ENCODE measurements at regions not wholly inside any gene's neighbourhood (a gene's known extent, or its start where the extent isn't known, plus 50 kb on each side); places are given as distances from the start of the nearest gene placed in this dataset.
"Not testable (repeated sequence)": the region's sequence is repeated elsewhere in the genome, so short reads cannot be mapped to it uniquely, and the experiment has no call there.

GRCh38 chr4:158122501-158122900, 50.3 kb downstream of the GASK1B start:
- Histone ChIP-seq H3K27me3 (replicated peaks; ENCODE audit: control insufficient read depth, insufficient read depth, low read length) (no peaks in the 10 kb centered on the region), H3K36me3 (ENCODE audit: control insufficient read depth, insufficient read depth, low read length) (no peaks in the 10 kb centered on the region), H3K4me3 (replicated peaks; ENCODE audit: low read depth, low read length) (no peak overlapping the region)
- no peak for TF ChIP-seq CTCF (IDR thresholded peaks at IDR 0.05; ENCODE audit: insufficient read depth, low read length, poor library complexity, severe bottlenecking)
- DNase-seq (ENCODE audit: extremely low read depth, insufficient read length), result no peak

- Histone ChIP-seq H3K36me3 (ENCODE audit: control insufficient read depth, insufficient read depth, low read length) (no peaks in the 10 kb centered on the region), H3K27me3 (replicated peaks; ENCODE audit: control insufficient read depth, insufficient read depth, low read length) (no peaks in the 10 kb centered on the region), H3K4me3 (replicated peaks; ENCODE audit: low read depth, low read length) (no peak overlapping the region)
- TF ChIP-seq CTCF (IDR thresholded peaks at IDR 0.05; ENCODE audit: insufficient read depth, low read length, poor library complexity, severe bottlenecking), result no peak
- DNase-seq (ENCODE audit: extremely low read depth, insufficient read length), result no peak
These were observed 51.7 kb downstream of the GASK1B start for GRCh38 chr4:158121161-158121579.

GRCh38 chr4:158120645-158121151, 52.1 kb downstream of the GASK1B start:
- not testable (repeated sequence) for DNase-seq (ENCODE audit: extremely low read depth, insufficient read length); H3K27me3 ChIP-seq (replicated peaks; ENCODE audit: control insufficient read depth, insufficient read depth, low read length); H3K36me3 ChIP-seq (ENCODE audit: control insufficient read depth, insufficient read depth, low read length); H3K4me3 ChIP-seq (replicated peaks; ENCODE audit: low read depth, low read length)

- H3K36me3 ChIP-seq (ENCODE audit: control insufficient read depth, insufficient read depth, low read length), result no peaks in the 10 kb centered on the region
- H3K27me3 ChIP-seq (replicated peaks; ENCODE audit: control insufficient read depth, insufficient read depth, low read length), result no peaks in the 10 kb centered on the region
- H3K4me3 ChIP-seq (replicated peaks; ENCODE audit: low read depth, low read length), result no peak overlapping the region
- DNase-seq (ENCODE audit: extremely low read depth, insufficient read length), result no peak
- TF ChIP-seq CTCF (IDR thresholded peaks at IDR 0.05; ENCODE audit: insufficient read depth, low read length, poor library complexity, severe bottlenecking), result no peak
These were observed 60.2 kb downstream of the GASK1B start for GRCh38 chr4:158112611-158113010.

- no peaks in the 10 kb centered on the region for H3K27me3 ChIP-seq (replicated peaks; ENCODE audit: control insufficient read depth, insufficient read depth, low read length)
- DNase-seq (ENCODE audit: extremely low read depth, insufficient read length), result no peak
- no peak for TF ChIP-seq CTCF (IDR thresholded peaks at IDR 0.05; ENCODE audit: insufficient read depth, low read length, poor library complexity, severe bottlenecking)
- no peak overlapping the region for H3K4me3 ChIP-seq (replicated peaks; ENCODE audit: low read depth, low read length)
- H3K36me3 ChIP-seq (ENCODE audit: control insufficient read depth, insufficient read depth, low read length), result no peaks in the 10 kb centered on the region
These were observed 61.6 kb downstream of the GASK1B start for GRCh38 chr4:158111241-158111640.

- DNase-seq (ENCODE audit: extremely low read depth, insufficient read length), result no peak
- TF ChIP-seq CTCF (IDR thresholded peaks at IDR 0.05; ENCODE audit: insufficient read depth, low read length, poor library complexity, severe bottlenecking), result no peak
- no peaks in the 10 kb centered on the region for H3K36me3 ChIP-seq (ENCODE audit: control insufficient read depth, insufficient read depth, low read length)
- no peak overlapping the region for H3K4me3 ChIP-seq (replicated peaks; ENCODE audit: low read depth, low read length)
- H3K27me3 ChIP-seq (replicated peaks; ENCODE audit: control insufficient read depth, insufficient read depth, low read length), result no peaks in the 10 kb centered on the region
These were observed 69.9 kb downstream of the GASK1B start for GRCh38 chr4:158102904-158103303.
